ENCODE measurements at regions not wholly inside any gene's neighbourhood (a gene's known extent, or its start where the extent isn't known, plus 50 kb on each side); places are given as distances from the start of the nearest gene placed in this dataset.
"Not testable (repeated sequence)": the region's sequence is repeated elsewhere in the genome, so short reads cannot be mapped to it uniquely, and the experiment has no call there.

- H3K27me3 ChIP-seq (ENCODE audit: control insufficient read depth in 1 of 2, insufficient read depth in 2 of 2, low read length in 2 of 2); H3K79me2 ChIP-seq (ENCODE audit: insufficient read depth, low read length); BruUV-seq (replicated peaks); in situ Hi-C loops (cut with HindIII; ENCODE audit: extremely low pct_ligation_motif_present, low pct_unique_long_range_greater_than_20kb); ATAC-seq; H3K36me3 ChIP-seq (replicated peaks in 1 of 2; ENCODE audit: control insufficient read depth in 1 of 2, insufficient read depth in 2 of 2, low read length in 2 of 2); H2AFZ ChIP-seq (ENCODE audit: low read length); intact Hi-C loops (cut with micrococcal nuclease; ENCODE audit: unreplicated experiment); H4K20me1 ChIP-seq (ENCODE audit: insufficient read depth, low read length); H3K4me2 ChIP-seq (ENCODE audit: low read depth, low read length); POLR2A ChIA-PET; DNase-seq (ENCODE audit: low spot score); H3K27ac ChIP-seq (ENCODE audit: extremely low read length, insufficient read depth, low read length); FAIRE-seq; H3K4me1 ChIP-seq (ENCODE audit: insufficient read depth, low read length); H3K9ac ChIP-seq (ENCODE audit: insufficient read depth, low read depth, low read length); CTCF ChIA-PET (ENCODE audit: low intra/inter-chr PET ratio, low total read pairs); H3K4me3 ChIP-seq (replicated peaks in 1 of 3; ENCODE audit: insufficient read depth in 1 of 3, low read depth in 2 of 3, low read length in 3 of 3); TF ChIP-seq ATF7, CREB1 (CRISPR knock-in tag; IDR thresholded peaks at IDR 0.05): not testable (repeated sequence)
- H3K9me3 ChIP-seq (ENCODE audit: low read length) = peaks cover 32% of the 10 kb centered on the region
- TF ChIP-seq ATF7 (IDR thresholded peaks at IDR 0.05) = peak; percentile 90
- peak; percentile 2; the same call in 1 of the 2 replicates for TF ChIP-seq CREB1 (IDR thresholded peaks at IDR 0.05)
- 48% methylated on average over 12 of the region's 12 CpGs for WGBS (ENCODE audit: low lambda C conversion rate)
Observed at GRCh38 chr20:28564688-28565463, 2692.6 kb upstream of the DEFB115 start.

- H3K9ac ChIP-seq (ENCODE audit: insufficient read depth, low read depth, low read length); ATAC-seq; H4K20me1 ChIP-seq (ENCODE audit: insufficient read depth, low read length); H3K4me3 ChIP-seq (replicated peaks in 1 of 3; ENCODE audit: insufficient read depth in 1 of 3, low read depth in 2 of 3, low read length in 3 of 3); CTCF ChIA-PET (ENCODE audit: low intra/inter-chr PET ratio, low total read pairs); in situ Hi-C loops (cut with HindIII; ENCODE audit: extremely low pct_ligation_motif_present, low pct_unique_long_range_greater_than_20kb); H3K27me3 ChIP-seq (ENCODE audit: control insufficient read depth in 1 of 2, insufficient read depth in 2 of 2, low read length in 2 of 2); H3K4me1 ChIP-seq (ENCODE audit: insufficient read depth, low read length); H3K27ac ChIP-seq (ENCODE audit: extremely low read length, insufficient read depth, low read length); POLR2A ChIA-PET; H3K79me2 ChIP-seq (ENCODE audit: insufficient read depth, low read length); H2AFZ ChIP-seq (ENCODE audit: low read length); BruUV-seq (replicated peaks); H3K36me3 ChIP-seq (replicated peaks in 1 of 2; ENCODE audit: control insufficient read depth in 1 of 2, insufficient read depth in 2 of 2, low read length in 2 of 2); H3K4me2 ChIP-seq (ENCODE audit: low read depth, low read length); FAIRE-seq; intact Hi-C loops (cut with micrococcal nuclease; ENCODE audit: unreplicated experiment): not testable (repeated sequence)
- H3K9me3 ChIP-seq (ENCODE audit: low read length) = peaks cover 12% of the 10 kb centered on the region; the same call in 1 of the 2 replicates
- peak; percentile 54 for DNase-seq (ENCODE audit: low spot score)
- 52% methylated on average over 3 of the region's 3 CpGs for WGBS (ENCODE audit: low lambda C conversion rate)
- TF ChIP-seq CTCF (CRISPR knock-in tag; IDR thresholded peaks at IDR 0.05) = peak; percentile 50
- peak; percentile 42 for TF ChIP-seq STAG1 (CRISPR knock-in tag; IDR thresholded peaks at IDR 0.05)
Observed at GRCh38 chr20:28575991-28576390, 2681.5 kb upstream of the DEFB115 start.

Data from HepG2 (cell line).